Mesenchymal stem cell (in vitro differentiated cells and primary cell): ENCODE measurements at regions not wholly inside any gene's neighbourhood (a gene's known extent, or its start where the extent isn't known, plus 50 kb on each side); places are given as distances from the start of the nearest gene placed in this dataset.

Source experiments
- DNase-seq: peaks from one replicate; pipeline ENCODE4 v3.0.0-alpha.2; 2013
- H2AFZ ChIP-seq: one replicate; pipeline ENCODE4 v1.6.1; 2013; ENCODE audit warnings: low read depth, mild to moderate bottlenecking, control low read depth, inconsistent platforms, low read length, moderate library complexity
- H2AK5ac ChIP-seq: 2 replicates; pipeline ENCODE4 v1.6.1; 2013; ENCODE audit warnings: low read length, moderate library complexity, mild to moderate bottlenecking, inconsistent platforms; ENCODE audit not compliant: severe bottlenecking
- H2BK120ac ChIP-seq: one replicate; pipeline ENCODE4 v1.6.1; 2013; ENCODE audit warnings: low read depth, mild to moderate bottlenecking, inconsistent platforms, low read length, moderate library complexity
- H2BK12ac ChIP-seq, 2 experiments: one replicate each; pipeline ENCODE4 v1.6.1; 2013; ENCODE audit warnings: inconsistent platforms in 2 of 2, low read length in 2 of 2, mild to moderate bottlenecking in 2 of 2, moderate library complexity in 2 of 2, control low read depth in 1 of 2
- H2BK15ac ChIP-seq: one replicate; pipeline ENCODE4 v1.6.1; 2013; ENCODE audit warnings: mild to moderate bottlenecking, low read depth, inconsistent platforms; ENCODE audit not compliant: poor library complexity, severe bottlenecking
- H2BK5ac ChIP-seq: 2 replicates; pipeline ENCODE4 v1.6.1; 2013; ENCODE audit warnings: low read depth, mild to moderate bottlenecking, low read length, control low read depth, inconsistent platforms; ENCODE audit not compliant: poor library complexity, severe bottlenecking
- H3K14ac ChIP-seq, 2 experiments: one replicate each; pipeline ENCODE4 v1.6.1; 2013; ENCODE audit warnings: inconsistent platforms in 2 of 2, low read length in 2 of 2, control low read depth in 1 of 2, mild to moderate bottlenecking in 1 of 2, moderate library complexity in 1 of 2
- H3K18ac ChIP-seq, 2 experiments: one replicate each; pipeline ENCODE4 v1.6.1; 2013; ENCODE audit warnings: inconsistent platforms in 2 of 2, low read length in 2 of 2, control low read depth in 1 of 2, low read depth in 1 of 2, mild to moderate bottlenecking in 1 of 2
- H3K23ac ChIP-seq, 2 experiments: one replicate each; pipeline ENCODE4 v1.6.1; 2013; ENCODE audit warnings: inconsistent platforms in 2 of 2, low read length in 2 of 2, mild to moderate bottlenecking in 2 of 2, moderate library complexity in 2 of 2, control low read depth in 1 of 2
- H3K27ac ChIP-seq: 2 replicates; pipeline ENCODE4 v1.5.1; 2013; ENCODE audit warnings: mild to moderate bottlenecking, moderate library complexity, low read length, control low read depth, inconsistent platforms; ENCODE audit not compliant: poor library complexity, severe bottlenecking
- H3K27me3 ChIP-seq, 2 experiments: 2 replicates each; pipeline versions ENCODE4 v1.6.1 to v1.7.0; 2013; ENCODE audit warnings: low read length in 2 of 2, mild to moderate bottlenecking in 2 of 2, moderate library complexity in 2 of 2, control low read depth in 1 of 2, inconsistent platforms in 1 of 2; ENCODE audit not compliant: control insufficient read depth in 1 of 2, insufficient read depth in 1 of 2
- H3K36me3 ChIP-seq, 2 experiments: 2 replicates each; pipeline versions ENCODE4 v1.6.1 to v1.7.0; 2013; ENCODE audit warnings: low read length in 2 of 2, control low read depth in 1 of 2, inconsistent platforms in 1 of 2, low read depth in 1 of 2, mild to moderate bottlenecking in 1 of 2; ENCODE audit not compliant: insufficient read depth in 2 of 2, control insufficient read depth in 1 of 2
- H3K4ac ChIP-seq, 2 experiments: one replicate each; pipeline ENCODE4 v1.6.1; 2013; ENCODE audit warnings: inconsistent platforms in 2 of 2, low read length in 2 of 2, mild to moderate bottlenecking in 2 of 2, moderate library complexity in 2 of 2, control low read depth in 1 of 2, low read depth in 1 of 2
- H3K4me1 ChIP-seq: 2 replicates; pipeline ENCODE4 v1.6.1; 2013; ENCODE audit warnings: low read depth, low read length, control low read depth; ENCODE audit not compliant: control insufficient read depth, insufficient read depth
- H3K4me2 ChIP-seq: 2 replicates; pipeline ENCODE4 v1.6.1; 2013; ENCODE audit warnings: low read length, mild to moderate bottlenecking, inconsistent platforms; ENCODE audit not compliant: poor library complexity, severe bottlenecking
- H3K4me3 ChIP-seq, 2 experiments: 2 replicates each; pipeline versions ENCODE4 v1.5.1 to v1.7.0; 2013; ENCODE audit warnings: low read length in 2 of 2, mild to moderate bottlenecking in 2 of 2, control low read depth in 1 of 2, low read depth in 1 of 2; ENCODE audit not compliant: insufficient read depth in 1 of 2
- H3K79me1 ChIP-seq: replicated peaks from 2 replicates; pipeline ENCODE4 v1.6.1; 2013; ENCODE audit warnings: mild to moderate bottlenecking, control low read depth, low read length, inconsistent platforms; ENCODE audit not compliant: poor library complexity, severe bottlenecking
- H3K9ac ChIP-seq: 2 replicates; pipeline ENCODE4 v1.7.0; 2013; ENCODE audit warnings: mild to moderate bottlenecking, low read length, moderate library complexity
- H3K9me3 ChIP-seq: 2 replicates; pipeline ENCODE4 v1.7.0; 2013; ENCODE audit warnings: mild to moderate bottlenecking, low read length; ENCODE audit not compliant: control insufficient read depth
- H4K8ac ChIP-seq: one replicate; pipeline ENCODE4 v1.6.1; 2013; ENCODE audit warnings: inconsistent platforms, mild to moderate bottlenecking, low read length, moderate library complexity
- H4K91ac ChIP-seq: one replicate; pipeline ENCODE4 v1.6.1; 2013; ENCODE audit warnings: mild to moderate bottlenecking, low read length, inconsistent platforms
- WGBS: methylation state at CpG from one replicate; pipeline ENCODE4 v1.1.7; 2013; ENCODE audit warnings: mixed read lengths; 5-methylcytosine and 5-hydroxymethylcytosine counted together

DNA sequence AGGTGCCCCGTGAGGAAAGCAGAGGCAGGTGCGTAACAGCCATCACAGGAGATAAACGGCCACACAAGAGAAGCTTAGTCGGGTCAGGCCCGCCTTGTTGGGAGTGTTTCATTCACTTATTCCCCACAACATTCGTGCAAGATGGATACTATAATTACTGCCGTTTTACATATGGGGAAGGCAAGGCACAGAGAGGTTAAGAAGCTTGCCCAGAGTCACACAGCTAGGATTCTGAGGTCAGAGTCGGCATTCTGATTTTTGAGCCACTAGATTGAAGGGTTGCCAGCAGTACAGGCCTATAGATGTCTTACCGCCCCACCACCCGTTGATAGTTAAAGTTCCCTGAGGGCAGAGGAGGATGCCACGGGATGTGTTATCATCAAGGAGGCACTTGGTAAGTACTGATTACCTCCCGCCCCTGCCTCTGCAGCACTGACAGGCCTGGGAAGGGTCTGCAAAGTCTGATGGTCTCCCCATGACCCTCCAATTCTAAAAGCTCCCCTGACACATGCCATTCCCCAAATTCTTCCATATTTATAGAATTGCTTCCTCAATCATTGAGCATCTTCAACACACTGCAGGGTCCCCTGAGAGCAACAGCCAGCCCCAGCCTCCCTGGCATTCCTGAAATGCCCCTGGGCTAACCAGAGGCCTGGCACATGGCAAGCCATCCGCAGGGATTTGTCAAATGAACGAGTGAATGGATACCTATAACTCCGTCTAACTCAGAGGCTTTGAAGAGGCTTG lies 74.7 kb upstream of the CLDN14 start:
- Histone ChIP-seq H3K4me1 (no peaks in the 10 kb centered on the region), H2AK5ac (no peak overlapping the region), H3K9me3 (no peaks in the 10 kb centered on the region), H3K79me1 (no peaks in the 10 kb centered on the region), H2BK12ac (no peak overlapping the region), H2BK120ac (no peak overlapping the region), H2AFZ (no peak overlapping the region), H3K18ac (no peak overlapping the region), H4K8ac (no peak overlapping the region), H3K4me3 (no peak overlapping the region), H2BK15ac (no peak overlapping the region), H3K23ac (no peak overlapping the region), H3K27ac (no peak overlapping the region), H3K36me3 (no peaks in the 10 kb centered on the region), H3K14ac (no peak overlapping the region), H3K27me3 (peaks cover 27 to 29% of the 10 kb centered on the region in 2 experiments), H4K91ac (no peak overlapping the region), H3K4ac (no peak overlapping the region), H3K4me2 (no peak overlapping the region), H2BK5ac (no peak overlapping the region), H3K9ac (no peak overlapping the region)
- no peak for DNase-seq
- WGBS: 75% methylated on average over 15 of the region's 15 CpGs

DNA sequence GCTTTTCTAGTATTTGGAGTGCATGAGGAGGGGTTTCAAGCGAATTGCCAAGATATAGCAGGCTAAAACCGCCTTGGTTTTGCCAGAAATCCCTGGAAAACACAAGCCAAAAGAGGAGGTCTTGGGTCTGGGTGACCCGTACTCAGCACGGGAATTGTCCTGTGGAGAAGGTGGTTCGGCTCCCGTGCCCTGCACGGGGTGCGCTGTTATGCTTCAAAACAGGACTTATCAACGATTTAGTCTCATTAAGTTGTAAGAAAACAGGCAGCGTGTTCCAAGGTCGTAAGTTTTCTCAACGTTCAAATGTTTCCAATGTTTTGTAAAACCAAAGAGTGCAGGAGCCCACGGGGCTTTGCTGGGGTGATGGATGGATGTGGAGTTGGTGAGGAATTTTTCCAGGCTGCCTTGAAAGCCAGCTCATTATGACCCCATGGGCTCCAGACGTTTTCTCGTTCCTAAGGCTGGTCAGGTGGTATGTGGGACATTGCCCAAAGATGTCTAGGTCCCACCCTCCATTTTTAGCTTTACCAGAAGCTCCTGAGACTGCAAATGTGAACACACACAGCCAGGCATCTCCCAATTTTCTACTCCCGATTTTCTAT lies 75.4 kb upstream of the CLDN14 start:
- H3K23ac ChIP-seq: no peak overlapping the region
- H3K9me3 ChIP-seq: no peaks in the 10 kb centered on the region
- H2BK5ac ChIP-seq: no peak overlapping the region
- H2BK120ac ChIP-seq: no peak overlapping the region
- no peak for DNase-seq
- H4K8ac ChIP-seq: no peak overlapping the region
- WGBS: 75% methylated on average over 15 of the region's 16 CpGs
- no peak overlapping the region for H3K14ac ChIP-seq
- no peak overlapping the region for H3K4ac ChIP-seq
- no peak overlapping the region for H2AK5ac ChIP-seq
- peaks cover 25 to 30% of the 10 kb centered on the region in 2 experiments for H3K27me3 ChIP-seq
- no peak overlapping the region for H3K9ac ChIP-seq
- no peaks in the 10 kb centered on the region for H3K4me1 ChIP-seq
- no peaks in the 10 kb centered on the region for H3K79me1 ChIP-seq
- no peaks in the 10 kb centered on the region for H3K36me3 ChIP-seq
- H4K91ac ChIP-seq: no peak overlapping the region
- no peak overlapping the region for H3K18ac ChIP-seq
- no peak overlapping the region for H2BK15ac ChIP-seq
- no peak overlapping the region for H3K4me3 ChIP-seq
- no peak overlapping the region for H2BK12ac ChIP-seq
- H3K4me2 ChIP-seq: no peak overlapping the region
- H2AFZ ChIP-seq: no peak overlapping the region
- H3K27ac ChIP-seq: no peak overlapping the region

DNA sequence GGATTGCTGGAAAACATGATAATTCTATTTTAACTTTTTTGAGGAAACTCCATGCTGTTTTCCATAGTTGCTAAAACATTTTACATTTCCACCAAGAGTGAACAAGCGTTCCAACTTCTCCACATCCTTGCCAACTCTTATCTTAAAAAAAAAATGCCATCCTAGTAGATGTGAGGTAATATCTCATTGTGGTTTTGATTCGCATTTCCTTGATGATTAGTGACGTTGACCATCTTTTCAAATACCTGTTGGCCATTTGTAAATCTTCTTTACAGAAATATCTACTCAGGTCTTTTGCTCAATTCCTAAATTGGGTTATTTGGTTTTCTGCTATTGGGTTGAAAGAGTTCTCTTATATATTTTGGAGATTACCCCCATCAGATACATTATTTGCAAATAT lies 77.4 kb upstream of the CLDN14 start:
- Histone ChIP-seq H3K14ac (no peak overlapping the region), H4K91ac (no peak overlapping the region), H2BK5ac (no peak overlapping the region), H3K9ac (no peak overlapping the region), H2AK5ac (no peak overlapping the region), H3K36me3 (no peaks in the 10 kb centered on the region), H3K23ac (no peak overlapping the region), H3K79me1 (no peaks in the 10 kb centered on the region), H3K27ac (no peak overlapping the region), H3K9me3 (no peaks in the 10 kb centered on the region), H3K4ac (no peak overlapping the region), H2BK120ac (no peak overlapping the region), H3K4me2 (no peak overlapping the region), H2BK12ac (no peak overlapping the region), H3K4me1 (no peaks in the 10 kb centered on the region), H4K8ac (no peak overlapping the region), H2BK15ac (no peak overlapping the region), H2AFZ (no peak overlapping the region), H3K27me3 (peaks cover 35 to 50% of the 10 kb centered on the region in 2 experiments), H3K4me3 (no peak overlapping the region), H3K18ac (no peak overlapping the region)
- no CpG with 5 or more reads among the region's 3 CpGs for WGBS
- DNase-seq: no peak

DNA sequence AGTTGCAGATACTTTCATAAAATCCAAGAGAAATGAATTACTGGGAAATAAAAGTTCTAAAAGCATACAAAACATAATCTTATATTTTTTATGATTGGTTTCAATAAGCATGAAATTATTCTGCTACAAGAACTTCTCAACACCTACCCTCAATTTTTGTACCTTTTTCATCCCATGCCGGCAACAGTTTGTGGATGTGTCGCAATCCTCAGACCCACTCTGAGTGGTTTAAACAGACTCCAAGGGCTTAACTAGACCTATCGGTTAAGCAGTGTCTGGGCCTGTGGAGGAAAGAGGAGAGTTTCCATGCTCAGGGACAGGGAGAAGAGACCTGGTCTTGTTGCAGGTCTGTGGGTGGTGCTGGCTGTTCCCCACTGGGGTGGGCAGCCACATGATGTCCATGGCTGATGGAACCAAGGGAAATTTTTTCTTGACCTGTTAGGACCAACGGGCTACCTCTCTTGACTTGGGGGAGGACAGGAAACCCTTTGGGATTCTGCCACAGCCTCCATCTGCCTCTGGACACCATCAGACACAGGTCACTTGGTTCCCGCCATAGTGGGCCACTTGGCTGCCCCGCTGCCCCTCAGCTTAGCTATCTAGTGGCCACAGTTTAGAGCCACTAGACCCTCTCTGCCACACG lies 81.1 kb upstream of the CLDN14 start:
- H4K8ac ChIP-seq: no peak overlapping the region
- no peak overlapping the region for H3K14ac ChIP-seq
- H3K23ac ChIP-seq: no peak overlapping the region
- no peak overlapping the region for H2BK12ac ChIP-seq
- H4K91ac ChIP-seq: peak overlapping the region; percentile 27
- no peak overlapping the region for H2AFZ ChIP-seq
- peaks cover 45 to 68% of the 10 kb centered on the region in 2 experiments for H3K27me3 ChIP-seq
- H3K27ac ChIP-seq: no peak overlapping the region
- no peak overlapping the region for H3K9ac ChIP-seq
- H2AK5ac ChIP-seq: no peak overlapping the region
- no peak for DNase-seq
- H3K36me3 ChIP-seq: no peaks in the 10 kb centered on the region
- H2BK5ac ChIP-seq: no peak overlapping the region
- H2BK15ac ChIP-seq: no peak overlapping the region
- no peaks in the 10 kb centered on the region for H3K79me1 ChIP-seq
- no peak overlapping the region for H2BK120ac ChIP-seq
- H3K4me3 ChIP-seq: no peak overlapping the region
- peaks cover 7% of the 10 kb centered on the region for H3K9me3 ChIP-seq
- 86% methylated on average over 7 of the region's 7 CpGs for WGBS
- H3K4me1 ChIP-seq: no peaks in the 10 kb centered on the region
- H3K4me2 ChIP-seq: no peak overlapping the region
- no peak overlapping the region for H3K18ac ChIP-seq
- no peak overlapping the region for H3K4ac ChIP-seq
